Gastroesophageal sphincter (tissue), 3 donors: ENCODE measurements at regions not wholly inside any gene's neighbourhood (a gene's known extent, or its start where the extent isn't known, plus 50 kb on each side); places are given as distances from the start of the nearest gene placed in this dataset.

Source experiments
- POLR2A ChIP-seq, 2 donors: fragments of 450-650 bp; IDR thresholded peaks; one replicate each; pipeline ENCODE4 v1.6.1; 2017; ENCODE audit warnings: antibody characterized with exemption in 2 of 2, mild to moderate bottlenecking in 2 of 2, moderate library complexity in 1 of 2
- TF ChIP-seq, protein P1 (sequence below), 4 experiments: fragments of 200-600 bp in 2 of 4; fragments of 450-650 bp in 2 of 4; sonication (generic) in 1 of 4; IDR thresholded peaks; one replicate each; pipeline ENCODE4 v1.5.1; 2017 to 2019; ENCODE audit warnings: antibody characterized with exemption in 4 of 4, mild to moderate bottlenecking in 2 of 4, moderate library complexity in 2 of 4

DNA sequence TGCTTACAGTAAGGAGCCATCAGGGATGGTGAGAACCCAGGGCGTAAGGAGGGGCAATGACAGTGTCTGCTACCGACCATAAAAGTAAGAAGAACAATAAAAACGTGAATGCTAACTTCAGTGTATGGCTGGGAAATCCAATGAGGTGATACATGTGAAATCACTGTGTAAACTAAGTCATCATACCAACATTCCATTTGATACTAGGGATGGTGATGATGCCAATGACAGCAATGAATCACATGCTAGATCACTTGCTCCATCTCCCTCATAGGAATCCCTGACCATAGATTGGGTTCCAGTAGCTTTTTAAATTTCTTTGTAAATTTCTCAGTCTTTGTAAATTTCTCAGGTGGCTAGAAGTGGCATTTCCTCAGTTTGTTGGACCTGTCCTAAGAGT, 146.3 kb downstream of the SMIM20 start:
- TF ChIP-seq, protein P1, sequence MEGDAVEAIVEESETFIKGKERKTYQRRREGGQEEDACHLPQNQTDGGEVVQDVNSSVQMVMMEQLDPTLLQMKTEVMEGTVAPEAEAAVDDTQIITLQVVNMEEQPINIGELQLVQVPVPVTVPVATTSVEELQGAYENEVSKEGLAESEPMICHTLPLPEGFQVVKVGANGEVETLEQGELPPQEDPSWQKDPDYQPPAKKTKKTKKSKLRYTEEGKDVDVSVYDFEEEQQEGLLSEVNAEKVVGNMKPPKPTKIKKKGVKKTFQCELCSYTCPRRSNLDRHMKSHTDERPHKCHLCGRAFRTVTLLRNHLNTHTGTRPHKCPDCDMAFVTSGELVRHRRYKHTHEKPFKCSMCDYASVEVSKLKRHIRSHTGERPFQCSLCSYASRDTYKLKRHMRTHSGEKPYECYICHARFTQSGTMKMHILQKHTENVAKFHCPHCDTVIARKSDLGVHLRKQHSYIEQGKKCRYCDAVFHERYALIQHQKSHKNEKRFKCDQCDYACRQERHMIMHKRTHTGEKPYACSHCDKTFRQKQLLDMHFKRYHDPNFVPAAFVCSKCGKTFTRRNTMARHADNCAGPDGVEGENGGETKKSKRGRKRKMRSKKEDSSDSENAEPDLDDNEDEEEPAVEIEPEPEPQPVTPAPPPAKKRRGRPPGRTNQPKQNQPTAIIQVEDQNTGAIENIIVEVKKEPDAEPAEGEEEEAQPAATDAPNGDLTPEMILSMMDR (IDR thresholded peaks at IDR 0.05) = no peak
- TF ChIP-seq POLR2A (IDR thresholded peaks at IDR 0.05) = no peak
